HG03066 (cell line): ENCODE measurements at regions not wholly inside any gene's neighbourhood (a gene's known extent, or its start where the extent isn't known, plus 50 kb on each side); places are given as distances from the start of the nearest gene placed in this dataset.

Source experiments
- ATAC-seq: cut with Tn5 transposase; IDR thresholded peaks from one replicate; pipeline ENCODE4 v1.9.1; 2021; ENCODE audit warnings: low read depth; ENCODE audit not compliant: unreplicated experiment

DNA sequence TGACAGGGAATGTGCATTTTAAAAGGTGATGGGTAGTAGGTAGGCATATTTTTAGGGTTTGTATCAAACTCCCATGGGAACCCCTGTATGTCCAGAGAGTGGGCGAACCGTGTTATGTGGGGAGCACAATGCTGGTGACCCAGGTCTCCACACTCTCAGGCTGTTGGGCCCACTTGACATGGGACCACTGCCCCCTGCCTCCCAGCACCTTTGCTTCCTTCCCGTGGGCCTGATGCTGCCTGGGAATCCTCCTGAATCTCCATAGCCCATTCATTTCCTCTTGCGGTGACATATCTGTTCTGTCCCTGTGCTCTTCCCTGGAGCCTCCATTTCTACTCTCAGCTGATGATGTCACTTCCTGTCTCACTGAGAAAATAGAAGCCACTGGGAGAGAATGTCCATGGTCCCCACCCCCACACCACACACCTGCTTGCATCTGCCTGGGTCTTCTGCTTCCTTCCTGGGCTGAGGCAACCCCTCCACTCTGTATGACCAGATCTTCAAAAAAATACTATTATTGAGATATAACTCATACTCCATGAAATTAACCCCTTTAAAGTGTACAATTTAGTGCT, 55.8 kb upstream of the THY1 start:
- no peak for ATAC-seq

DNA sequence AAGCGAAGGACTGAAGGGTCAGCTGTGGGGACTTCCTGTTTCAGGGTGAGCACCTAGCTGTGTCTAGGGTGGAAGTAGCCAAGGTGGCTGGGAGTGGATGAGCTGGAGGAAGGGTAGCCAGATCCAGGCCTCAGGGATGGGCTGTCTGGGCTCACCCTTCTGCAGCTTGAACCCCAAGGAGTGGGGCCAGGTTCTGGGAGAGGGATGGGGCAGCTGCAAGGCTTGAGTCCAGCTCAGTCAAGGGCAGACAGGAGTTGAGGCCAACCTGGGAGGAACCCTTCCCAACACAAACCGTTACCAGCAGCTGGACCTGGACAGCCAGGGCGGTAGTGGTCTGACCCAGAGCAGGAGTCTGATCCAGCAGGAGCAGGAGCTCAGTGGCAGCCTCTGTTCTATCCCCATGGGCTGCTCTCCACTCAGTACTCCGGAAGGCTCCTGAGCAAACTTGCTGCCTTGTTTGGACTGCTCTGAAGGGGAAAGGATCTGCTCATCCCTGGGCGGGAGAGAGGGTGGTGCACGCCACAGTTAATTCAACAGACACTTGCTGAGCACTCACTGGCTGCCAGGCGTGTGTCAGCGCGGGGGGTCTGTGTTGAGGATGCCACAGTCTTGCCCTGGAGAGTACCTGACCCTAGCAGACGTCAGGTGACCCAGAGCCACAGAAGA, 53.8 kb upstream of the THY1 start:
- no peak for ATAC-seq

- ATAC-seq = no peak
These were observed 53.1 kb upstream of the THY1 start for GRCh38 chr11:119476038-119476437.

GRCh38 chr11:119474682-119475596, 52.0 kb upstream of the THY1 start:
- ATAC-seq = no peak

GRCh38 chr11:119473901-119474681, 51.1 kb upstream of the THY1 start:
- no peak for ATAC-seq

DNA sequence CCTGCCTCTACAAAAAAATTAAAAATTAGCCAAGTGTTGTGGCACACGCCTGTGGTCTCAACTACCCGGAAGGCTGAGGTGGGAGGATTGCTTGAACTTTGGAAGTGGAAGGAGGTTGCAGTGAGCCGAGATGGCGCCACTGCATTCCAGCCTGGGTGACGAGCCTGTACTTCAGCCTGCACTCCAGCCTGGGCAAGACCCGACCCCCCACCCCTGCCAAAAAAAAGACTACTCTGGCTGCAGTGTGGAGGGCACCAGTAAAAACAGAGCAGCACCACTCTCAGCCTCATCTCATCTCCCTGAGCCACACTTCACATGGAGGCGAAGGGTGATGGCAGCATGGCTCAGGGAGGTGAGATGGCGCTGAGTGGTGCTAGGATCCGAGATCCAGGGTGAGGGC, 50.3 kb upstream of the THY1 start:
- no peak for ATAC-seq

DNA sequence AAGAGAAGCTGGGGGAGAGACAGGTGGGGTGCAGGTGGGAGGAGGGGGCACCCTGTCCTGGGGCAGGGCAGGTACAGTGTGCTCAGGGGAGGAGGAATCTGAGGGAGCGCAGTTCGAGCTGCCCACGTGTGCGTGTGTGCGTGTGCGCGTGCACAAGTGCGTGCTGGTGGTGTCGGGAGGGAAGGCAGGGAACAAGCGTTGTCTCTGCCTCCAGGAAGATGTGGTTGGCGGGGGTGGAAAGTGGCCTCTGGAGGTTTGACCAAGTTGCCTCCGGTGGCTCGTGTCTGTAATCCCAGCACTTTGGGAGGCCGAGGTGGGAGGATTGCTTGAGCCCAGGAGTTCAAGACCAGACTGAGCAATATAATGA, 49.9 kb upstream of the THY1 start:
- ATAC-seq = no peak
